ENCODE measurements at regions not wholly inside any gene's neighbourhood (a gene's known extent, or its start where the extent isn't known, plus 50 kb on each side); places are given as distances from the start of the nearest gene placed in this dataset.
"Not testable (repeated sequence)": the region's sequence is repeated elsewhere in the genome, so short reads cannot be mapped to it uniquely, and the experiment has no call there.

DNA sequence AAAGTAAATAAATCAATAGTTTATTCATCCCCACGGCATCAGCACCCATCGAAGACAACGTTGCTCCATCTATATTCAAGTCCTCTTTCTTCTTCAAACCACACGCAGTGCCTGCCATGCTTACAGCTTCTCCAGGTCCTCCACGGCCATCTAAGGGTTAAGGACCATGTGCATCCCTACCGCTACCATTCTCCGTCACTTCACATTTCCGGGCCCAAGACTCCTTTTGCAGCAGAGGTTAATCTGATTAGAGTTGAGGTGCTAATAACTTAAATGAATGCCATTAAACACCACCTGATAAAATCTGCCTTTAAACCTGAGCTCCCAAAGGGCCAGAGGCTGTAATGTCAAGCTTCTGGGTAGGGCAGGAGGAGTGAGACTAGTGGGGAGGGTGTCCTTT, 79.7 kb upstream of the CCND2 start:
- DNase-seq (ENCODE audit: low read depth in 2 of 3, low spot score in 2 of 3) = no peak

DNA sequence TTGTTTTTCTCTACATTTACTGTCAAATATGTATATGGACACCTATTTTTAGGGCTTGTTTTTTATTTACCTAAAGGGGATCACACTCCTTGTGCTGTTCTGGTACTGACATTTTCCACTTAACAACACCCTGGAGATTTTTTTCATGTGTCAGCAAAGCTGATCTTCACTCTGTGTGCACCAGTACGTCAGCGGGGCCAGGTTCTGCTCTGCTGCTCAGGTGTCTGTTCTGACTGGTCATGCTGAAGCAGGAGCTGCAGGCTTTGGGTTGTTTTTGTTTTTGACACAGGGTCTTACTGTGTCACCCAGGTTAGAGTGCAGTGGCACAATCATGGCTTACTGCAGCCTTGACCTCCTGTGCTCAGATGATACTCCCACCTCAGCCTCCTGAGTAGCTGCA, 81.9 kb upstream of the CCND2 start:
- DNase-seq (ENCODE audit: low read depth in 2 of 3, low spot score in 2 of 3) = no peak

DNA sequence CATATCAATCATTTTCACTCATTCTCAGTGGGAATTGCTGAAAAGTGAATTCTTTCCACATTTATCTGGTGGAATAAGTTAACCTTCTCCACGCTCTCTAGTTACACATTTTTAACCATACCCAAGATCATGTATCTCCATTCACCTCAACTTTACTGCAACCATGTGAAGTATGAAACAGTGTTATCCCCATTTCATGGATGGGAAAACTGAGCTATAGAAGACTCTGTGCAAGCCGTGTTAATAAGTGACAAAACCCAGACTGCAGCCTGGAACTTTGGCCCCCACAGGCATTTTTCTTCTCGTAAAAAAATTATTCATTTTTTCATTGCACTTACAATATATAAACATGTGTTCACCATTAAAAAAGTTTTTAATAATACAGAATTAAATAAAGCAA, 82.4 kb upstream of the CCND2 start:
- no peak for DNase-seq (ENCODE audit: low read depth in 2 of 3, low spot score in 2 of 3)

GRCh38 chr12:4190366-4191063, 83.0 kb upstream of the CCND2 start:
- DNase-seq (ENCODE audit: low read depth in 2 of 3, low spot score in 2 of 3) = no peak

GRCh38 chr12:4189721-4190120, 83.8 kb upstream of the CCND2 start:
- DNase-seq (ENCODE audit: low read depth in 2 of 3, low spot score in 2 of 3) = no peak

DNA sequence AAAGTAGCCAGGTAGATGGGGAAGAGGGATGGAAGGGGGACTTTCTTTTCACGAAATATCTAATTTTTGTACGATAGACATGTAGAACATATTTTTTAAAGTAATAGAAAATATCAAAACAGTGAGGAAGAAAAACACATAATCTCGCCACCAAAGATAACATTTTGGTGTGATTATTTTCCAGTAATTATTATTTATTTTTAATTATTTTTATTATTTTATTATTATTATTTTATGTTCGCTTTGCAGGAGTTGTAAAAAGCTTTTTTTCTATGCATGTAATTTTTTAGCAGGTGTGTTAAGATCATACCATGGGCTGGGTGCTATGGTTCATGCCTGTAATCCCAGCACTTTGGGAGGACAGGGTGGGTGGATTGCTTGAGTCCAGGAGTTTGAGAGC, 85.6 kb upstream of the CCND2 start:
- no peak for DNase-seq (ENCODE audit: low read depth in 2 of 3, low spot score in 2 of 3)

DNA sequence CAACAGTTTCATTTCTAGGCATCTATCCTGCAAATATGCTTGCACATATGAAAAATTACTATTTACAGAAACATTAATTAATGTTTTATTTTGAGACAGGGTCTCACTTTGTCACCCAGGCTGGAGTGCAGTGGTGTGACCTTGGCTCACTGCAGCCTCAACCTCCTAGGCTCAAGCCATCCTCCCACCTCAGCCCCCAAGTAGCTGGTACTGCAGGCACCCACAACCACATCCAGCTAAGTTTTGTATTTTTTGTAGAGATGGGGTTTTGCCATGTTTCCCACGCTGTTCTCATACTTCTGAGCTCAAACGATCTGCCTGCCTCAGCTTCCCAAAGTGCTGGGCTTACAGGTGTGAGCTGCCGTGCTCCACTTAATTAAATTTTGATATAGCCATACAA, 86.2 kb upstream of the CCND2 start:
- not testable (repeated sequence) for DNase-seq (ENCODE audit: low read depth in 2 of 3, low spot score in 2 of 3)

DNA sequence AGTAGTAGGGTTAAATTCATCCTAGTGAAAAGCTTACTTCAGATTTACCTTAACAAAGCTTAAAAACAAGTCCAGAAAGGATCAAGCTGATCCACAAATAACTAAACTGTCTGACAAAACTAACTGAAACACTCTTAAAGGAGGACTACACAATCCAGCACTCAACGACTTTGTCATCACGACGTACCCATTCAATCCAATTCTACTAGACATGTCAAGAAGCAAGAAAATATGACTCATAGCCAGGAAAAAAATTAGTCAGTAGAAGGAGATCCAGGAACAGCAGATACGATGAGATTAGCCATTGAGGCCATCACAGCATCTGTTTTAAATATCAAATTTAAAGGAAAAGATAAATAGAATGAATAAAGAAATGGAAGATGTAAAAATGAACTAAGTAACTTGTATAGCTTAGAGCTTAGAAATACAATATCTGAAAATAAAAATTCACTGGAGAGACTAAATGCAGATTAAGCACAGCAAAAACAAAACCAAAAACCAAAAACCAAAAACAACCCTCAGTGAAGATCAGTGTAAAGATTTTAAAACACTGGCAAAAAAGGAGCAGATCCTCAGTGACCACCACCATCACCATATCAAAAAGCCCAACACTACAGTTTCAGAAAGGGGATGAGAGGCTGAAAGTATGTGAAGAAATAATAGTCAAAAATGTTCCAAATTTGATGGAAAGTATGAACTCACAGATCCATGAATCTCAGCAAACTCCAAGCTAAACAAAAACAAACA, 95.0 kb upstream of the CCND2 start:
- DNase-seq (ENCODE audit: low read depth in 2 of 3, low spot score in 2 of 3) = no peak

- DNase-seq (ENCODE audit: low read depth in 2 of 3, low spot score in 2 of 3) = no peak
Measured at GRCh38 chr12:4177262-4177661, 96.3 kb upstream of the CCND2 start.

- no peak for DNase-seq (ENCODE audit: low read depth in 2 of 3, low spot score in 2 of 3)
Measured at GRCh38 chr12:4176168-4176567, 97.4 kb upstream of the CCND2 start.

DNA sequence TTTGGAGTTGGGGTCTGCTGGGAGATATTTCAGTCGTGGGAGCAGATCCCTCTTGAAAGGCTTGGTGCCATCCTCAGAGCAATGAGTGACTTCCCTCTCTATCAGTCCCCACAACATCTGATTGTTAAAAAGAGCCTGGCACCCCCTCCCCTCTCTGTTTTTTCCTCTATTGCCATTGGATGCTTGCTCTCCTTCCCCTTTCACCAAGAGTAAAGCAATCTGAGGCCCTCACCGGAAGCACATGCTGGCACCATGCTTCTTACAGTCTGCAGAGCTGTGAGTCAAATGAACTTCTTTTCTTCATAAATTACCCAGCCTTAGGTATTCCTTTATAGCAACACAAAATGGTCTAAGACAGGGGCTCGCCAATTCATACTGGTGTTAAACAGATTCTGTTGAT, 99.1 kb upstream of the CCND2 start:
- no peak for DNase-seq (ENCODE audit: low read depth in 2 of 3, low spot score in 2 of 3)

GRCh38 chr12:4172999-4173398, 100.6 kb upstream of the CCND2 start:
- no peak for DNase-seq (ENCODE audit: low read depth in 2 of 3, low spot score in 2 of 3)

DNA sequence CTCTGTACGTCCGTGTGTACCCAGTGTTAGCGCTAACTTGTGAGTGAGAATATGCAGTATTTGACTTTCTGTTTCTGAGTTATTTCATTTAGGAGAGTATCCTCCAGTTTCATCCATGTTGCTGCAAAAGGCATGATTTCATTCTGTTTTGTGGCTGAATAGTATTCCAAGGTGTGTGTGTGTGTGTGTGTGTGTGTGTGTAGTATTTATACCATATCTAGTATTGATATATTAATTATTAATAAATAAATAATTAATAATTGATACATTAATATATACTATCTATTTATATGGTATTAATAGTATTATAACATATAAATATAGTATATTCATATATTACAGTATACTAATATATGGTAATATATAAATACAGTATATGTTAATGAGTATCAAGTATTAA, 101.8 kb upstream of the CCND2 start:
- no peak for DNase-seq (ENCODE audit: low read depth in 2 of 3, low spot score in 2 of 3)

DNA sequence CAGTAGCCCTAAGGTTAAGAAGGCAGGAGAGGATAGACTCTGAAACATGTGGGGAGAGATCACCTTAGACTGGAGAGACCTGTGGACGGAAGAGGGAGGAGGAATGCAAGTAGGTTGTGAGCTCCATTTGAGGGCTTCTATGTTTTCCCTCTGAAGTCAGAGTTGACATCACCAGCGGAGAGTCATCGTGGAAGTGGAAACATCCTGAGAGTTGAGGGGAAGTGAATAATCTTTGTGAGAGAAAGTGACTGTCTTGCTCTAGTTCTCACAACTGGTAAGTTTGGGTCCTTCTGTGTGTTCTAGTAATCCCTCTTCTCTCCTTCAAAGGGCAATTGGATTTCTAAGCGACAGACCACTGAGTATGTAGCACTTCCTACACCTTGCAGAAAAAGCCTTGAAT, 103.6 kb upstream of the CCND2 start:
- DNase-seq (ENCODE audit: low read depth in 2 of 3, low spot score in 2 of 3) = no peak

GRCh38 chr12:4169531-4169930, 104.0 kb upstream of the CCND2 start:
- no peak for DNase-seq (ENCODE audit: low read depth in 2 of 3, low spot score in 2 of 3)

- DNase-seq (ENCODE audit: low read depth in 2 of 3, low spot score in 2 of 3) = no peak
Measured at GRCh38 chr12:4168036-4168435, 105.5 kb upstream of the CCND2 start.

GRCh38 chr12:4164559-4165558, 108.7 kb upstream of the CCND2 start:
- DNase-seq (ENCODE audit: low read depth in 2 of 3, low spot score in 2 of 3) = peak in 2 of 3 experiments; percentile 44 to 55

DNA sequence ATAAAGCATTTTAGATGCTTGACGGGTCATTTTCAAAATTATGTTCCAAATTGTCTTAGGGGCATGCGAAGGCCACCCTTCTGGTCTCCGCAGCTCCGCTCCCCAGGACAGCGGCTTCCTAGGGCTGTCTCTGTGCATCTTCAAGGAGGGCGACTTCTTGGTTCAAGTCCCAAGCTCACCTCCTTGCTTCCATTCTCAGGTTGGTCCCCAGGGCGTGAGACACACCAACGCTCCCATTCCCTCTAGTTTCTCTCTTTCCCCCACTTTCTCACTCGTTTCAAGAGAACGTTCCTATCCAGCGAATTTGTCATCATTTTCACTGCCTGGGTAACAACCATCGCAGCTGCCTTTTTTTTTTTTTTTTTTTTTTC, 109.4 kb upstream of the CCND2 start:
- DNase-seq (ENCODE audit: low read depth in 2 of 3, low spot score in 2 of 3) = no peak

GRCh38 chr12:4161718-4162117, 111.8 kb upstream of the CCND2 start:
- no peak for DNase-seq (ENCODE audit: low read depth in 2 of 3, low spot score in 2 of 3)

GRCh38 chr12:4160314-4161040, 113.1 kb upstream of the CCND2 start:
- no peak for DNase-seq (ENCODE audit: low read depth in 2 of 3, low spot score in 2 of 3)

- DNase-seq (ENCODE audit: low read depth in 2 of 3, low spot score in 2 of 3) = no peak
Measured at GRCh38 chr12:4159851-4160250, 113.7 kb upstream of the CCND2 start.

All from activated CD8-positive, alpha-beta memory T cell treated with anti-CD3 and anti-CD28 coated beads for 48 hours (primary cell).